ENCODE measurements at regions not wholly inside any gene's neighbourhood (a gene's known extent, or its start where the extent isn't known, plus 50 kb on each side); places are given as distances from the start of the nearest gene placed in this dataset.

DNA sequence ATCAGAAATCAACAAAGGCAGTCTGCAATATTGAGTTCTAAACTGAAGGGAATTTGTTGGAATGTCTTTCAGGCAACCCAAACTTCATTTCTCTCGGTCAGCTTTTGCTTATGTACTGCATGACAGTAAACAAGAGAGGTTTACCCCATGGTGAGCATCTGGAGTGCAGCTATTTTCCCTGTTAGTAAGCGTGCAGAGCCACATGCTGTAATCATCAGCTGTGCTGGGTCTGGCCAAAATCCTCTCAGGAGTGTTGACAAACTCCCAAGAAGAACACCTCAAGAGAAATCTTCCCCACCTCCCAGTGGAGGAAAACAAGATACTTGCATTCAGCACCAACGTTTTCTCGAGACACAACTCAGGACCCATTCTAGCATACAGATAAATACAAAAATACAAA lies 83.6 kb upstream of the ADAMTSL1 start:
- H3K14ac ChIP-seq (ENCODE audit: insufficient read depth, low read length), result no peak overlapping the region
- H3K27ac ChIP-seq (ENCODE audit: insufficient read length, low read depth, low read length), result no peak overlapping the region
- no peaks in the 10 kb centered on the region for H3K27me3 ChIP-seq (ENCODE audit: insufficient read depth, low read length)
- H3K4me3 Mint-ChIP-seq, result no peak overlapping the region
- no peak overlapping the region for H4K91ac ChIP-seq (ENCODE audit: insufficient read length, low read depth, low read length)
- no peak overlapping the region for H3K18ac ChIP-seq (ENCODE audit: insufficient read length, low read depth, low read length)
- H3K27ac Mint-ChIP-seq, result peak overlapping the region in 2 of 3 experiments; percentile 24 to 44; a peak in 2 of 7 replicates
- no peak overlapping the region for H2AK5ac ChIP-seq (ENCODE audit: insufficient read length, low read length)
- H3K56ac ChIP-seq (ENCODE audit: insufficient read length, low read depth, low read length), result no peak overlapping the region
- no peak overlapping the region for H2BK15ac ChIP-seq (ENCODE audit: low read depth, low read length)
- H3K4me1 ChIP-seq (ENCODE audit: insufficient read depth, low read length), result no peaks in the 10 kb centered on the region
- no CpG with 5 or more reads among the region's 4 CpGs for WGBS (ENCODE audit: extremely low coverage, insufficient read length, low lambda C conversion rate)
- H4K8ac ChIP-seq (replicated peaks; ENCODE audit: insufficient read length, low read depth, low read length), result no peak overlapping the region
- peaks cover 4% of the 10 kb centered on the region in 2 experiments; a peak in 1 of 4 replicates for H3K4me1 Mint-ChIP-seq
- no peak overlapping the region for H2BK120ac ChIP-seq (ENCODE audit: low read depth, low read length, poor library complexity, severe bottlenecking)
- no peak overlapping the region for H2BK5ac ChIP-seq (ENCODE audit: insufficient read length, low read length)
- H3K27me3 Mint-ChIP-seq (ENCODE audit: low read depth), result no peaks in the 10 kb centered on the region
- no peak overlapping the region for H3K4ac ChIP-seq (ENCODE audit: low read depth, low read length)
- no peaks in the 10 kb centered on the region for H3K36me3 Mint-ChIP-seq (ENCODE audit: insufficient read depth in 1 of 3, low read depth in 3 of 3)
- H3T11ph ChIP-seq (ENCODE audit: low read length), result no peak overlapping the region
- no peak overlapping the region for H2AFZ ChIP-seq (ENCODE audit: low read length)
- TF ChIP-seq, protein P1, sequence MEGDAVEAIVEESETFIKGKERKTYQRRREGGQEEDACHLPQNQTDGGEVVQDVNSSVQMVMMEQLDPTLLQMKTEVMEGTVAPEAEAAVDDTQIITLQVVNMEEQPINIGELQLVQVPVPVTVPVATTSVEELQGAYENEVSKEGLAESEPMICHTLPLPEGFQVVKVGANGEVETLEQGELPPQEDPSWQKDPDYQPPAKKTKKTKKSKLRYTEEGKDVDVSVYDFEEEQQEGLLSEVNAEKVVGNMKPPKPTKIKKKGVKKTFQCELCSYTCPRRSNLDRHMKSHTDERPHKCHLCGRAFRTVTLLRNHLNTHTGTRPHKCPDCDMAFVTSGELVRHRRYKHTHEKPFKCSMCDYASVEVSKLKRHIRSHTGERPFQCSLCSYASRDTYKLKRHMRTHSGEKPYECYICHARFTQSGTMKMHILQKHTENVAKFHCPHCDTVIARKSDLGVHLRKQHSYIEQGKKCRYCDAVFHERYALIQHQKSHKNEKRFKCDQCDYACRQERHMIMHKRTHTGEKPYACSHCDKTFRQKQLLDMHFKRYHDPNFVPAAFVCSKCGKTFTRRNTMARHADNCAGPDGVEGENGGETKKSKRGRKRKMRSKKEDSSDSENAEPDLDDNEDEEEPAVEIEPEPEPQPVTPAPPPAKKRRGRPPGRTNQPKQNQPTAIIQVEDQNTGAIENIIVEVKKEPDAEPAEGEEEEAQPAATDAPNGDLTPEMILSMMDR (conservative IDR thresholded peaks at IDR 0.05), result no peak
- H2BK20ac ChIP-seq (ENCODE audit: low read depth, low read length, poor library complexity, severe bottlenecking), result no peak overlapping the region
- H2BK12ac ChIP-seq (ENCODE audit: insufficient read length, low read depth, low read length), result no peak overlapping the region
- no peaks in the 10 kb centered on the region for H3K79me1 ChIP-seq (ENCODE audit: insufficient read depth, low read depth, low read length, poor library complexity, severe bottlenecking)
- no peaks in the 10 kb centered on the region for H3K23me2 ChIP-seq (ENCODE audit: insufficient read length, low read depth, low read length, poor library complexity, severe bottlenecking)
- no peaks in the 10 kb centered on the region for H4K20me1 ChIP-seq (ENCODE audit: control insufficient read depth, insufficient read depth, insufficient read length)
- no peaks in the 10 kb centered on the region for H3K79me2 ChIP-seq (ENCODE audit: insufficient read depth, low read length)
- no peak for DNase-seq
- H3K23ac ChIP-seq (ENCODE audit: insufficient read length, low read depth, low read length), result no peak overlapping the region
- no peak overlapping the region for H4K5ac ChIP-seq (ENCODE audit: insufficient read length, low read depth, low read length)
- no peak overlapping the region for H3K4me2 ChIP-seq (ENCODE audit: insufficient read depth, insufficient read length, low read length)
- H3K9ac ChIP-seq (ENCODE audit: extremely low read depth, insufficient read length, low read length), result no peak overlapping the region
- no peaks in the 10 kb centered on the region for H3K9me3 ChIP-seq (ENCODE audit: control insufficient read depth, low read depth, low read length)
- no peaks in the 10 kb centered on the region for H3K9me3 Mint-ChIP-seq
